Loucy (cell line): ENCODE measurements at regions not wholly inside any gene's neighbourhood (a gene's known extent, or its start where the extent isn't known, plus 50 kb on each side); places are given as distances from the start of the nearest gene placed in this dataset.

ENCODE experiments used
- H2AFZ ChIP-seq: fragments of 200-600 bp; sonication (generic); 2 replicates; pipeline ENCODE4 v1.6.0; 2016; ENCODE audit warnings: antibody characterized with exemption, mild to moderate bottlenecking, low read length, moderate library complexity
- H3F3A ChIP-seq: fragments of 200-600 bp; 2 replicates; pipeline ENCODE4 v1.6.0; 2016; ENCODE audit warnings: antibody characterized with exemption, low read depth, mild to moderate bottlenecking
- H3K27me3 ChIP-seq: fragments of 200-600 bp; sonication (generic); 2 replicates; pipeline ENCODE4 v1.6.1; 2014; ENCODE audit warnings: low read length, mild to moderate bottlenecking; ENCODE audit not compliant: insufficient read depth, poor library complexity, severe bottlenecking
- H3K36me3 ChIP-seq: fragments of 200-600 bp; sonication (generic); 2 replicates; pipeline ENCODE4 v1.6.1; 2016; ENCODE audit warnings: low read length; ENCODE audit not compliant: insufficient read depth
- H3K4me1 ChIP-seq: fragments of 200-600 bp; sonication (generic); 2 replicates; pipeline ENCODE4 v1.5.1; 2014; ENCODE audit warnings: low read length, mild to moderate bottlenecking; ENCODE audit not compliant: insufficient read depth, poor library complexity, severe bottlenecking
- H3K4me2 ChIP-seq: fragments of 200-600 bp; sonication (generic); 2 replicates; pipeline ENCODE4 v1.6.0; 2014; ENCODE audit warnings: antibody characterized with exemption, low read length, low read depth, mild to moderate bottlenecking; ENCODE audit not compliant: poor library complexity, severe bottlenecking
- H3K4me3 ChIP-seq: fragments of 200-600 bp; sonication (generic); 2 replicates; pipeline ENCODE4 v1.5.1; 2014; ENCODE audit warnings: low read length, mild to moderate bottlenecking, mixed read lengths; ENCODE audit not compliant: poor library complexity, severe bottlenecking
- H3K79me2 ChIP-seq: fragments of 200-600 bp; sonication (generic); 2 replicates; pipeline ENCODE4 v1.6.1; 2014; ENCODE audit warnings: low read length; ENCODE audit not compliant: insufficient read depth
- H3K9ac ChIP-seq: fragments of 200-600 bp; sonication (generic); 2 replicates; pipeline ENCODE4 v1.6.0; 2014; ENCODE audit warnings: mild to moderate bottlenecking, low read depth, low read length, moderate library complexity; ENCODE audit not compliant: poor library complexity, severe bottlenecking
- H3K9me2 ChIP-seq: fragments of 200-600 bp; sonication (generic); replicated peaks from 2 replicates; pipeline ENCODE4 v1.6.1; 2016; ENCODE audit warnings: low read depth, low read length, mixed read lengths
- H3K9me3 ChIP-seq: fragments of 200-600 bp; sonication (generic); 2 replicates; pipeline ENCODE4 v1.6.1; 2014; ENCODE audit warnings: mild to moderate bottlenecking, antibody characterized with exemption, low read length, low read depth; ENCODE audit not compliant: insufficient read depth
- H4K20me1 ChIP-seq: fragments of 200-600 bp; sonication (generic); 2 replicates; pipeline ENCODE4 v1.6.0; 2014; ENCODE audit warnings: antibody characterized with exemption, low read length, mild to moderate bottlenecking; ENCODE audit not compliant: insufficient read depth, poor library complexity, severe bottlenecking
- CTCF ChIP-seq: fragments of 200-600 bp; sonication (generic); conservative IDR thresholded peaks from 2 replicates; pipeline ENCODE4 v1.5.1; 2014; ENCODE audit warnings: mild to moderate bottlenecking, antibody characterized with exemption, low read length
- EZH2phosphoT487 ChIP-seq: fragments of 200-600 bp; IDR thresholded peaks from 2 replicates; pipeline ENCODE4 v1.6.1; 2018; ENCODE audit warnings: antibody characterized with exemption, mild to moderate bottlenecking, moderate library complexity, borderline replicate concordance

- Histone ChIP-seq H4K20me1 (no peaks in the 10 kb centered on the region), H3K9me2 (no peaks in the 10 kb centered on the region), H3K9me3 (no peaks in the 10 kb centered on the region), H3F3A (no peaks in the 10 kb centered on the region), H3K36me3 (peaks cover 17% of the 10 kb centered on the region), H3K4me1 (peaks cover 4% of the 10 kb centered on the region), H3K4me2 (no peak overlapping the region), H3K27me3 (no peaks in the 10 kb centered on the region), H3K4me3 (no peak overlapping the region), H3K79me2 (no peaks in the 10 kb centered on the region), H3K9ac (no peak overlapping the region), H2AFZ (no peak overlapping the region)
- TF ChIP-seq EZH2phosphoT487: no peak
- TF ChIP-seq CTCF: no peak
Measured at GRCh38 chr12:27382924-27383323, 50.3 kb downstream of the BMAL2 start.

GRCh38 chr12:27383429-27384260 is 51.0 kb downstream of the BMAL2 start:
- no peak overlapping the region for H3K9ac ChIP-seq
- no peak overlapping the region for H3K4me3 ChIP-seq
- peaks cover 4% of the 10 kb centered on the region for H3K4me1 ChIP-seq
- H3K9me3 ChIP-seq: no peaks in the 10 kb centered on the region
- no peak overlapping the region for H3K4me2 ChIP-seq
- no peaks in the 10 kb centered on the region for H3F3A ChIP-seq
- H3K9me2 ChIP-seq: no peaks in the 10 kb centered on the region
- peaks cover 23% of the 10 kb centered on the region for H3K36me3 ChIP-seq
- no peaks in the 10 kb centered on the region for H3K79me2 ChIP-seq
- peak overlapping the region; percentile 46; the same call in 1 of the 2 replicates for H2AFZ ChIP-seq
- H3K27me3 ChIP-seq: no peaks in the 10 kb centered on the region
- no peaks in the 10 kb centered on the region for H4K20me1 ChIP-seq
- TF ChIP-seq EZH2phosphoT487: no peak
- TF ChIP-seq CTCF: peak; percentile 92

GRCh38 chr12:27384261-27384590 is 51.6 kb downstream of the BMAL2 start:
- Histone ChIP-seq H3K4me1 (peaks cover 4% of the 10 kb centered on the region), H3K9me2 (no peaks in the 10 kb centered on the region), H3K9me3 (no peaks in the 10 kb centered on the region), H3K27me3 (no peaks in the 10 kb centered on the region), H3K9ac (no peak overlapping the region), H3K4me3 (no peak overlapping the region), H2AFZ (no peak overlapping the region), H4K20me1 (no peaks in the 10 kb centered on the region), H3K79me2 (no peaks in the 10 kb centered on the region), H3F3A (no peaks in the 10 kb centered on the region), H3K36me3 (peaks cover 23% of the 10 kb centered on the region), H3K4me2 (no peak overlapping the region)
- no peak for TF ChIP-seq CTCF
- no peak for TF ChIP-seq EZH2phosphoT487
